ENCODE measurements at regions not wholly inside any gene's neighbourhood (a gene's known extent, or its start where the extent isn't known, plus 50 kb on each side); places are given as distances from the start of the nearest gene placed in this dataset.

GRCh38 chr1:82486468-82486867, 685.7 kb downstream of the ADGRL2 start:
- no peak for TF ChIP-seq RAD21 (IDR thresholded peaks at IDR 0.05; ENCODE audit: low read depth)
- no peak for TF ChIP-seq CREB1 (IDR thresholded peaks at IDR 0.05; ENCODE audit: low read depth)
- TF ChIP-seq EP300 (IDR thresholded peaks at IDR 0.05; ENCODE audit: borderline replicate concordance): no peak
- no peak for TF ChIP-seq NFIC (IDR thresholded peaks at IDR 0.05)
- TF ChIP-seq MAX (IDR thresholded peaks at IDR 0.05): no peak
- TF ChIP-seq TEAD4 (IDR thresholded peaks at IDR 0.05): no peak
- TF ChIP-seq YY1 (IDR thresholded peaks at IDR 0.05; ENCODE audit: low read depth): no peak
- no peak for TF ChIP-seq TCF12 (IDR thresholded peaks at IDR 0.05; ENCODE audit: low read depth)
- TF ChIP-seq EGR1 (IDR thresholded peaks at IDR 0.05): no peak
- TF ChIP-seq ZBTB7A (IDR thresholded peaks at IDR 0.05; ENCODE audit: low read depth): no peak
- TF ChIP-seq CEBPB (IDR thresholded peaks at IDR 0.05): no peak
- TF ChIP-seq REST (IDR thresholded peaks at IDR 0.05; ENCODE audit: low read depth): no peak
- no peak for TF ChIP-seq FOXM1 (IDR thresholded peaks at IDR 0.05; ENCODE audit: borderline replicate concordance, low read depth)
- no peak for TF ChIP-seq USF1 (IDR thresholded peaks at IDR 0.05)
- TF ChIP-seq TAF1 (IDR thresholded peaks at IDR 0.05; ENCODE audit: low read depth): no peak

- TF ChIP-seq YY1 (IDR thresholded peaks at IDR 0.05; ENCODE audit: low read depth) (no peak), CEBPB (IDR thresholded peaks at IDR 0.05) (no peak), EGR1 (IDR thresholded peaks at IDR 0.05) (no peak), CREB1 (IDR thresholded peaks at IDR 0.05; ENCODE audit: low read depth) (no peak), MAX (IDR thresholded peaks at IDR 0.05) (no peak), FOXM1 (IDR thresholded peaks at IDR 0.05; ENCODE audit: borderline replicate concordance, low read depth) (no peak), TEAD4 (IDR thresholded peaks at IDR 0.05) (peak; percentile 53; the same call in 1 of the 2 replicates), TAF1 (IDR thresholded peaks at IDR 0.05; ENCODE audit: low read depth) (no peak), ZBTB7A (IDR thresholded peaks at IDR 0.05; ENCODE audit: low read depth) (no peak), EP300 (IDR thresholded peaks at IDR 0.05; ENCODE audit: borderline replicate concordance) (no peak), RAD21 (IDR thresholded peaks at IDR 0.05; ENCODE audit: low read depth) (no peak), NFIC (IDR thresholded peaks at IDR 0.05) (peak; percentile 62), REST (IDR thresholded peaks at IDR 0.05; ENCODE audit: low read depth) (no peak), USF1 (IDR thresholded peaks at IDR 0.05) (no peak), TCF12 (IDR thresholded peaks at IDR 0.05; ENCODE audit: low read depth) (no peak)
Observed at GRCh38 chr1:82485591-82486369, 685.0 kb downstream of the ADGRL2 start.

GRCh38 chr1:82483146-82483545, 682.4 kb downstream of the ADGRL2 start:
- TF ChIP-seq CREB1 (IDR thresholded peaks at IDR 0.05; ENCODE audit: low read depth) (no peak), CEBPB (IDR thresholded peaks at IDR 0.05) (no peak), EP300 (IDR thresholded peaks at IDR 0.05; ENCODE audit: borderline replicate concordance) (no peak), TCF12 (IDR thresholded peaks at IDR 0.05; ENCODE audit: low read depth) (no peak), TAF1 (IDR thresholded peaks at IDR 0.05; ENCODE audit: low read depth) (no peak), FOXM1 (IDR thresholded peaks at IDR 0.05; ENCODE audit: borderline replicate concordance, low read depth) (no peak), YY1 (IDR thresholded peaks at IDR 0.05; ENCODE audit: low read depth) (no peak), TEAD4 (IDR thresholded peaks at IDR 0.05) (no peak), USF1 (IDR thresholded peaks at IDR 0.05) (no peak), MAX (IDR thresholded peaks at IDR 0.05) (no peak), ZBTB7A (IDR thresholded peaks at IDR 0.05; ENCODE audit: low read depth) (no peak), NFIC (IDR thresholded peaks at IDR 0.05) (no peak), REST (IDR thresholded peaks at IDR 0.05; ENCODE audit: low read depth) (no peak), RAD21 (IDR thresholded peaks at IDR 0.05; ENCODE audit: low read depth) (no peak), EGR1 (IDR thresholded peaks at IDR 0.05) (no peak)

All from Ishikawa (cell line).